LoVo (cell line): ENCODE measurements at regions not wholly inside any gene's neighbourhood (a gene's known extent, or its start where the extent isn't known, plus 50 kb on each side); places are given as distances from the start of the nearest gene placed in this dataset.

Experiments
- DNase-seq: peaks from one replicate; pipeline ENCODE4 v3.0.0-alpha.2; 2016; ENCODE audit warnings: low spot score

DNA sequence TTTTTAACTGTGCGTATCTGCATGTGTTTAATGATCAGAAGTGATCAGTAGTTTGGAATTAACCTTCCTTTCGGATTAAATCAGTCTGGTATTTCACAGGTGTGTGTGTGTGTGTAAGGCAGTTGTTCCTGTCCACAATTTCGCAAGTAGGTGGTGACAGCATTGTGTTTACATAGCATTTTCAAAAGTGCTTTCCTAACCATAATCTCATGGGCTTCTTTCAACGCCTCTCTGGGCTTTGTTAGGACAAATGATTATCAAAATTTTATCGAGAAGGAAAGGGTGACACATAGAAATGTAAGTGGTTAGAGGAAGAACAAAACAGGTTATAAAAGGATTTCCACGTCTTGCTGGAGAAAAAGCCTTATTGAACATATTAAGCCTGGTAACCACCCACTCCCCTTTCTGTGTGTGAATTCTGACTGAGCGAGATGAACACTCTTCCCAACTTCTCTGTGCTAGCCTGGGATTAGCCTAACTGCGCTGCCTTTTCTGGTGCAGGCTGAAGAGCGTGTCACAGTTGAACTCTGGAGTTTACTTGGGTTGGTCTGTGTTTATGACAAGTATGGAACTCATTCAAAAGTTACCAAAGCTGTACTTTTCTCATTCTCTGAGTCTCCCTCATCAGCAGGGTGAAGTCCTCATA is 292.3 kb upstream of the PITRM1 start:
- DNase-seq, result no peak

DNA sequence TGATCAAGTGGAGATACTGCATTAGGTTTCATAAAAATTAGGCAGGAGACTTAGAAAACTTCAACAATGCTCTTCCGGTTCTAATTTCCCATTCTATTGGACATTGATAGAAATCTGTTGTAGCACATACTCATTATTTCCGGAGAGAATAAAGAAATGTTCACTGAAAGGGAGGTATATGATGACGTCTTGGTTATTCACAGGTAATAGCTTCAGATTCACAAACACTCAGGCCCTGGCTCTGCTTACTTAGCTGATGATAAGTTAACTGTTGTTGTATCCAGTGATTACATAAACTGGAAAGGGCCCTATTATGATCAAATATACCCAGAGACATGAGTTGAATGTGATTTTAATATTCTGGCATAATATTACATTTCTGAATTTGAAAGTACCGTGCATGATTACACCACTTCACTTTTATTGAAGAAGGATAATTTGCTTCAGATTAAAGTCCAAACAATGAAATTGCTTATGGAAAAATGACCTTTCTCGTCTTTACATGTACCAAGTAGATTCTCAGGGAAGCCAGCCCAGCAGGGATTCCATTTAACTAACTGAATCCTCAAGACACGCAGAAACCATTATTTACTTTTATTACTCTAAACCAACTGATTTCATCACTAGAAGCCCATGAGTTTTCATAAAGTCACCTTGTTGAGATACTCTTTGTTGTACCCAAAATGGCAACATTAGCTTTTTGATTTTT is 288.0 kb upstream of the PITRM1 start:
- no peak for DNase-seq

DNA sequence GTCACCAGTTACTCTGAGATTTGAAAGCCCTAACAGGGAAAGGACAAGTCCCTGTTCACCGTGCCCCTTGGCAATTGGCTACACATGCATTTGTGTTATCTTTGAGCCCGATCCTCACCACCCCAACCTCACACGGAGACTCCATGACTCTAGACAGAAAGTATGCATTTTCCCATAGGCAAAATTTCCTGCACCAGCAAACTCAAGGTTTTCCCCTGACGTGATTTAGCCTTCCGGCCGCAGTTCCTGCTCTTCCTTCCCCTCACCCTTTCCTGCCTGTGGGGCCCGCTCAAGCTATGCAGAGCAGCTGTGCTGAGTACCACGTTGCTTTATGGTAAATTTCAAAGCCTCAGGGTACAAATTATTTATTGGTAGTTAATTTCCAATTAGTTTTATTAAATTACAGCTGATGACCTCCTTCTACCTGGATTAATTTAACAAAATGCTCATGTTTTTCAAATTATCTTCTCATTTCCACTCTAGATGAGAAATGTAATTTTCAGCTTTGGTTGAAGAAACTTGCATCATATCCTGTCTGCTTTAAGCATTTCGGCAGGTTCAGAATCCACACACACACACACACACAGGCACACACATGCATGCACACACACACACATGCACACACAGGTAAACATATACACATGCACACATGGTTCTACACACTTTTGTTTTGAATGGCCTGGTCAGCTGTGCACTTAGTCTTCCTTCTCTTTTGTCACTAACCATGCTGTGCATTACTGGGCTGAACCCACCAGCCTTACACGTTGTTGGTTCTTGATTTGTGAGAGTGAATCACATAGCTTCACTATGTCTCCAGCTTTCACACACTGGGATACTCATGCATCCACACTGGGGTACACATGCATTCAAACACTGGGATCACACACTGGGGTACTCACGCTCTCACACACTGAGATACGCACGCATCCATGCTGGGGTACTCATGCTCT is 283.1 kb upstream of the PITRM1 start:
- DNase-seq, result no peak

DNA sequence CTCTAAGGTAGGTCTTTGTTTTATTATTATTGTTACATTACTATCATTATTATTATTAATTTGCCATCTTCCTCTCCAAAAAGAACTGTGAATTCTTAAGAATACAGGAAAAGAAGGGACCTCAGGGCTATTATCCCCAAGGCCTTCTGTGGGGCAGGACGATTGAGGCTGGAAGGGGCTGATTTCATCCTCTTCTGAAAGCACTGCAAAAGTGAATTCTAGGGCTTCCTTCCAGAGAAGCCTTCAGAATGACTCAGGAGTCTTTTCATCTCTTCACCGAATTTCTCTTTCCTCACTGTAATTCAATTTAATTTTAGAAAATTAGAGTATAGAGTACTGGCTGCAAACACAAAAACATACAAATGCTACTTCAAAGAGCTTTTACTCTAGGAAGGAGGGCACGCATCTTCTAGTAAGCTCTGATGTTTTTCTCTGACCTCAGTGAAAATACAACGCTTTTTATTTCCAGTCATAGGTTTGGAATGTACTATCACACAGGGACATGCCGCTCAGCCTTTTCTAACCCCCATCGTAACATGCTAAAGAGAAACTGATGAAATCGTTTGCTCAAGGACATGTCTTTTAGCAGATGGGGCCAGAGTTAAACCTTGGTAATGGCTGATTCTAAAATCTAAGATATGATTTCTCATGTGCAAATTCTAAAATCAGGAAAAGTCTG is 280.2 kb upstream of the PITRM1 start:
- DNase-seq, result no peak

DNA sequence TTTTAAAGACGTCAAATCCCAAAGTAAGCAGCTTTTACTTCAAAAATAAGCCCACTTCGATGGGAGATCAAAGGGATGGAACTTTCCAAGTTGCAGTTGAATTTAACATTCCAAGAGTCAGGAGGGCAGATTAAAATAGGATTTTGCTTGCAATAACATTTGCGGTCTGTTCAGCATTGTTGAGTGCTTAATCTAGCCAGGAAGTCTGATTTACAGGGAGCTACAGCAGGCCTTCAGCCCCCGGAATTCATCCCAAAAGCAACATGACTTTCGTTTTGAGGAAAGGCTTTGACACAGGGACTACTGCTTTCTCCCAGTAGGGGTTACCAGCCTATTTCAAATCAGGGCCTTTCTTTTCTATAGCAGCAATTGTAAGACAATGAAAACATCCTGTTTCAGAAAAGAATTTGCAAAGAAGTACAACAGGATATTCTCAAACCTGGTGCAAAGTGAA is 279.6 kb upstream of the PITRM1 start:
- no peak for DNase-seq

DNA sequence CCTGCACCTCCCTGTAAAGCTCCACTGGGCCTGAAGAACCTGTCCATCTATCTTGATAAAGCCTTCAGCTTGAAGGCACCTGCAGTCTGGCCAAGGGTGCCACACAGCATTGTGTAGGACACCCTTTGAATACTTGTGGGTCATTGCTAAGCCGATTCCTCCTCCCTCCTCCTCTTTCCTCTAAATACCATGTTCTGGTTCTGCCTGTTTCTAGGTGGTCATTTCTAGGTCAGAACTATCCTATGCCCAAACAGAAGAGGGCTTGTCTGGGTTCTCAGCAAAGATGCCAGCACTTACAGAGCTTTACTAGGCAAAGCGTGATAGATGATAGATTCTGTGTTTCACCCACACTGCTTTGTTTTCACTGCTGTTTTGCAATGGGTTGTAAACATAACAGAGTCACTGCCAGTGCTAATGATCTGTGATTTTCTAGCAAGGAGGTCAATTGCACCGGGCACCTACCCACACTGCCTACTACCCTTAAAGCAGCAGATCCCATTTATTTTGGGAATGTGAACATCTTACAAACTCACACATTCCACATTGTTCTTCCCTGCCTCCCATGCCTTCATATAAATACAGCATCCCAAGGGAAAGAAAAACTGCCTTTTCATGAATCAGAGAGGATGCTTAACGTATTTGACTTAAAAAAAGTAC is 279.1 kb upstream of the PITRM1 start:
- DNase-seq, result no peak

DNA sequence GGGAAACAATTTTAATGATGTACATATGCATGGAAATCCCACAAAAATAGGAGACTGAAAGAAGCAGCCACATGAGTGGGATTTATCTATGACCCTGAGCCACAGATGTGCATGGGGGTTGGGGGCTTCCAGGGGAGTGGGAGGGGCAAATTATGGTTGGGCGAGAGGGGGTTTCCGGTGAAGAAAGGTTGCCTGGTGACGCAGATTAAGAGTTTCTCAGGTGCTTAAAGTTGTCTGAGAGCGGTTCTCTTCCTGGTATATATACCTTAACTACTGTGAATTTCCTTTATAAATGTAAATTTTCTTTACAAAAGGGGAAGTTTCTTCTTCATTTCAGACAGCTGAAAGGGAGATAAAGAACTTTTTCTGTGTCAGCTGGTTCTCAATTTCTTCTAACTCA is 273.6 kb upstream of the PITRM1 start:
- DNase-seq, result no peak

DNA sequence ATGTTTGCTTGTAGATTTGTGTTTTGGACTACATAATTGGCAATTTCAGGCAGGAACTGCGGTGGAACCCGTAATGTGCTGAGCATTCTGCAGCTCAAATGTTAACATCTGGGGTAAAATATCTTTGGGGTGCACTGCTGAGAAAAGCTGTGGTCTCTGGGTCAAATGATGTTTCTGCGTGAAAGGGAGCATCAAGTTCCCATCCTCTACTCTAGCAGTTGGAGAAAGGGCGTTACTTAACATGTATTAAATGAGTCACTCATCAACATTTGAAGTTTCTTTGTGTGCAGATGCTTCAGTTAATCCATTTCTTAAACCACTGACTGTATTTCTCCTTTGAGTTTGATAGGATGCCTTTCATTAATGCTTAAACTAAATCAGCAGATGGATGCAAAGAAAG is 273.1 kb upstream of the PITRM1 start:
- DNase-seq, result no peak

DNA sequence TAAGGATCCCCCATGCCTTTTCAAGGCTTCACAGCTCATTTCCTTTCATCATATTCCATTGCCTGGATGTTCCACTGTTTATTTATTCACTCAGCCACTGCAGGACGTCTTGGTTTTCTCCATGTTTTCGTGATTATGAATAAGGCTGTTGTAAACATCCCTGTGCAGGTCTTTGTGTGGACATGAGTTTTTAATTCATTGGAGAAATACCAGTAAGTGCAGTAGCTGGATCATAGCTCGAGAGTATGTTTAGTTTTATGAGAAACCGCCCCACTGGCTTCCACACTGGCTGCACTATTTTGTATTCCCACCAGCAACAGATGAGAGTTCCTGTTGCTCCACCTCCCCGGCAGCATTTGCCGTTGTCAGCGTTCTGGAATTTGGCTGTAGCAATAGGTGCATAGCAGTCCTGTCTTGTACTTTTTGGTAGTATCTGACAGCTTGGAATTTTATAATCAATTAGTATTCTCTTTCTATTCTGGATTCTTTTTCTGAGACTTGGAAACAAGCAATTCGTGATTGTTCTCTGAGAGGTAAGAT is 269.9 kb upstream of the PITRM1 start:
- DNase-seq, result no peak

DNA sequence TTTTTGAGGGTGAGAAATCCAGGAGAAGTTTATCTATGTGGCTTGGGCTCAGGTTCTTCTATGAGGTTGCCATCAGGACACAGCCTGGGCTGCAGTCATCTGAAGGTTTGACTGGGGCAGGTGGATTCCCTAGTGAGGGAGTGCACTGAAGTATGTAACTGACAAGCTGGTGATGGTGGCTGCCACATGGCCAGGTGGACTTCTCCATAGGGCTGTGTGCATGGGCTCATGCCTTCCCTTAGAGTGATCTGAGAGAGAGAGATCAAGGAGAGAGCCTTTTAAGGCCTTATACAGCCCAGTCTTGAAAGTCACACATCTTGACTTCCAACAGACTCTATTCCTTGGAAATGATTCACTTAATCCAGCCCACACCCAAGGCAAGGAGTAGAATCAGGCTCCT is 266.6 kb upstream of the PITRM1 start:
- no peak for DNase-seq

DNA sequence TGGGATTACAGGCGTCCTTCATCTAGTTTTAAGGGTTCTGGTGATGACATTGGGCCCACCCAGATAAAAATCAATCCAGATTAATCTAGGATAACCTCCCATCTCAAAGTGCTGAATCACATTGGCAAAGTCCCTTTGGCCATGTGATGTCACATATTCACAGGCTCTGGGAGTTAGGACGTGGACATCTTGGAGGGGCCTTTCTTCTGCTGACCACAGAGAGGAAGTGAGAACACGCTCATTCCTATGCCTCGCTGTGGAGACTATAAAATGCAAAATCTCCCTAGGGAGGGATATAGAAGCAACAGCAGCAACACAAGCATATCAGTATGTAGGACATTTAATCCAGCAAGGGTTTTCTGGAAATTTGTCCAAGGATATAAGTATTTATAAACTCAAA is 266.0 kb upstream of the PITRM1 start:
- DNase-seq, result no peak

DNA sequence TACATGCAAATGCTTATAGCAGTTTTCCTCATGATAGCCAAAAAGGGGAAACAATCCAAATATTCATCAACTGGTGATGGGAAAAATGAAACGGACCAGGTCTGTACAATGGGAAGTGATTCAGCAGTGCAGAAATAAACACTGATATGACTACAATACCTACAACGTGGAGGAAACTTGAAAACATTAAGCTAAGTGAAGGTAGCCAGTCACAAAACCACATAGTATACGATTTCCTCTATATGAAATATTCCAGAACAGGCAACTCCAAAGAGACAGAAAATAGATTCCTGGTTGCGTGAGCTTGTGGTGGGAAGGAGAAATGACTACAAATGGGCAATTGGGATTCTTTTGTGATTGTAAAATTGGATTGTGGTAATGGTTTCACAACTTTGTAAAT is 263.1 kb upstream of the PITRM1 start:
- no peak for DNase-seq

DNA sequence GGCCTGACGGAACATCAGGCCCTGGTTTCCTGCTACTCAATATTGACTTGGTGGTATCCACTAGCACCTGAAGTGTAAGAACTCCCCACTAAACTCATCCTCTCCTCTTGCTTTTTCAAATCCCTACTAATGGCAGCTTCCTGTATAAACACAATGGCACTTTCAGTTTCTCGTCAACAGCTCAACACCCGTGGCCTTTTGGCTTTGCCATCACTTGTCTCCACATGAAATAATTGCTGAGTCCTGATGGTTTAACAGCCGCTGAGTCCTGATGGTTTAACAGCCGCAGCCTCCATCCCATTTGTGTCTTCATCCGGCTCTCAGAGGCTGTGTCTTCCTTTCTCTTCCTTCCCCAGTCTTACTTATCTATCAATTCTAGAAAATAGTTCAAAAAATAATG is 261.4 kb upstream of the PITRM1 start:
- DNase-seq, result no peak

DNA sequence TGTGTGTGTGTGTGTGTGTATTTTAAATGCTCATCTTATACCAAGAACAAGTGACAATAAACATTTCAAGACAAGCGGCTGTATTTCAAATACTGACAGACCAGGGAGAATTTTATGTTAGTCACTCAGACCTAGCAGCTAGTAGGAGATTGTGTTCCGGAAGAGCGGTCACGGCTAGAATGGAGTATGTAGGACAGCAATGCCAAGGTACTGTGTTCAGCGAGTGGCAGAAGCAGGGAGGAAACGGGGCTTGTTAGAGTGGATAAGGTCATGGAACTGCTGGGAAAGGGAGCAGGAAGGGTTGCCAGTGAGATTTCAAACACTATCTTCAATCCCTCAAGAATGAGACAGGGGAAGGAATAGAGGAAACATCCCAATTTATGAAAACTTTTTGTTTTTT is 260.5 kb upstream of the PITRM1 start:
- DNase-seq, result no peak

DNA sequence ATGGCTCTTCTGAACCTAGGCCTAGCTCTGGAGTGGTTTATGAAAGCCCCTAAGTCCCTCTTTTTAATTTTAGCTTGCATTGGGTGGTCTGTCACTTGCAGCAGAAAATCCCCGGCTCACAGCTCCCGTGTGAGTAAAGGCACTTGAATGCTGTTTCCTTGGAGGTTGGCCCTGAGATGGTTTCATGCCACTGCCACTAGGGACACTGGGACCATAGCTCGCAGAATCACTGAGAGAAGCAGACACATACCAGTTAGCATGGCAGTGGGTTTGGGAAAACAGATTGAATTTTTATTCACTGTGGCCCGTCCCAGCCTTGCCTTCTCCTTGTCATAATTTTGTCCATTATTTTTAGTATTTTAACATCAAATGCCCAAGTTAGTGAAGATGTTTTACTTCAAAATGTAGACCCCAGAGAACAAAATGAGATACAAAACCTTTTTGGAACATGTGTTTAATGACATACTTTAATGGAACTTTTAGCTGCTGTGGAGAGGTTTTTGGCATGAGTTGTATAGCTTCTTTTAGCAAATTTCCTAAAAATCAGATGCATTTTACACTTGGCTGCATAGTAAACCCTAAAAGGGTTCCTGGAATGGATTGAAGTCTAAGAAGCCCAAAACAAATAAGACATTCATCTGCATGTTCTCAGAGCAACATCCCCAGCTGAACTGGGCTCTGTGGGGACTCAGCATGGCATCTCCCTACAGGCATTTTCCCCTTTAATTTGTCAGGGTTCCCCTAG is 259.7 kb upstream of the PITRM1 start:
- DNase-seq, result no peak

DNA sequence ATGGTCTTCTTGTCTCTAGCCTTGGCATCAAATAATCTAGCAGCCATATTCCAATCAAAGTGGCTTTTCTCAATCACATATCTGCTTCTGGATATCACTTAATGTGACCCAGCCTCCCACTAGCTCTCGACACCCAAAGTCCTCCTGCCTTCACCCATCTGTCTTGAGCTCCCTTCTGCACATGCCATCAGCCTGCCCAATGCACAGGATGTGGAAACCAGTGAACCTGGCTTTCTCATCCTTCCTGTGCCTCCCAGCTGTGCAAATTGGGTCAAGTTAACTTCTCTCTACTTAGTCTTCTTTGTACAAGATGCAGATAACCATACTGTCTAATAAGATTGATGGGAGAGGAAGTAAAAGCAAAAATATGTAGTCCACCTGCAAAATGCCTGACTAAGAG is 257.9 kb upstream of the PITRM1 start:
- no peak for DNase-seq

DNA sequence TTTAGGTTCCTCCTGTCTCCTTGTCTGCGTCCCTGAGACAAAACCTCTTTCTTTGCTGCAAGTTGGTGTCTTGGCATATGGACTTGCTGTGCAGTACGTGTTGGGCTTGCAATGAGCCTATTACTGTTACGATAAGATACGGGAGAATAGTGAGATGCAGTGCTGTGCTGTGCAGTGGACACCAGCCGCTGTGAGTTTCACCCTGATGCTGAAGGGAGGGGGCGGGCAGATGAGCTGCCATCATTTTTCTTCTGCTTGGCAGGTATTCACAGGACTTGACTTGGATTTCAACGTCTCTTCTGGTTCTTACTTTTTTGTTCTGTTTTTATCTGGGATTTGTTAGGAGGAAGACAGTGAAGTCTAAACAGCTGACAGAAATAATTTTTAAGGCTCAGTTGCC is 257.1 kb upstream of the PITRM1 start:
- no peak for DNase-seq

DNA sequence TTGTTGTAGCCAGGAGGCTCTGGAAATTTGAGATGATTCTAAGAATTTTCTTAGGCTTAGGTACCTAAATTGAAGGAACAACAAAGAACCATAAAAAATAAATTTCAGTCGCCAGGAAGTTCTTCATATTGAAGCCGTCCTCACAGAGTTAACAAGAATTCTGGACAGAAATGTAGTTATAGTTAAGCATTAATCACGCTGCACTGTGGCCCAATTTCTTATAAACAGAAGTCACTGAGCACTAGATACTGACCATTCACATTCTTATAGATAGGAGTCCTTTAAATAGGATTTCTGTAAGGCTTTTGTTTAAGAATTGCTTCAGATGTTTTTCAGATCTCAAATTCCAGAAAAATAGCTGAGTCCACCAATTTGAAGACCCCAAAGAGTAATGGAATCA is 256.2 kb upstream of the PITRM1 start:
- no peak for DNase-seq

DNA sequence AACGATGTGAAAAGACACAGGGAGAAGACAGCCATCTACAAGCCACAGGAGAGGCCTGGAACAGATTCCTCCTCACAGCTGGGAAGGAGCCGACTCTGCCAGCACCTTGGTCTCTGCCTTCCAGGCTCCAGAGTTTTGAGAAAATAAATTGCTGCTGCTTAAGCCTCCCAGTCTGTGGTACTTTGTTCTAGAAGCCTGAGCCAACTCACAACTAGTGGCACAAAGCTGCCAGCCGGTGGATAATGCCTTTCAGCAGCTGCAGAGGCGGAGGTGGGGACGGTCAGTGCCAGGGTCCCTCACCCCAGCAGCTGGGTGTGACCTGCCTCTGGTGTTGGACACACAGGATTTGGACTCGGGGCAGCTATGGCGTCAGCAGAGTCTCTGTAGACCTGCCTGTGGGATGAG is 255.4 kb upstream of the PITRM1 start:
- DNase-seq, result no peak

DNA sequence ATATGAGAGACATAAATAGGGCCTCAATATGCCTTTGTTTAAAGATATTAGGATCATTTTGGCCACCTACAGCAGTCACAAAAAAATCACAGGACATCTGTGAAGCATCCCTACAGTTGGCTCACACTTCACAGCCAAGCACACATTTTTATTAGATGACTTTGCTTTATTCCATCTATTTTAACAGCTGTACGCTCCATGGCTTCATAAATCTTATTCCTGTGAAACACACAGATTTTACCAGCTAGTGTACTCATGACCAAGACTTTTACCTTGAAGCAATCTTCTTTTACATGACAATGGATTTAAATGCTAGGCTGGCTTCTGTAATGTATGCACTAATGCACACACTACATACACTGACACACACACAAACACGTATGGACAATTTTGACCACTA is 254.8 kb upstream of the PITRM1 start:
- DNase-seq, result no peak
